Thoracic aorta (tissue), 2 donors: ENCODE measurements at regions not wholly inside any gene's neighbourhood (a gene's known extent, or its start where the extent isn't known, plus 50 kb on each side); places are given as distances from the start of the nearest gene placed in this dataset.

ENCODE experiments used
- ATAC-seq: fragments of 150-250 bp; one replicate; pipeline ENCODE4 v1.8.0; 2017; ENCODE audit warnings: low read depth; ENCODE audit not compliant: insufficient number of reproducible peaks, low FRiP score
- DNase-seq: peaks from one replicate; pipeline ENCODE4 v3.0.0-alpha.2; 2020; ENCODE audit warnings: low spot score
- H3K27ac ChIP-seq, 2 donors: fragments of 200-600 bp; sonication (generic); 1 replicate in 1 of 2; 2 replicates in 1 of 2; pipeline ENCODE4 v1.5.1; 2016; ENCODE audit warnings: mild to moderate bottlenecking in 2 of 2, moderate library complexity in 2 of 2
- H3K27me3 ChIP-seq: fragments of 200-600 bp; sonication (generic); replicated peaks from 2 replicates; pipeline ENCODE4 v1.6.0; 2016; ENCODE audit warnings: mild to moderate bottlenecking; ENCODE audit not compliant: insufficient read depth
- H3K36me3 ChIP-seq: fragments of 200-600 bp; sonication (generic); one replicate; pipeline ENCODE4 v1.5.1; 2016
- H3K4me1 ChIP-seq, 2 donors: fragments of 200-600 bp; sonication (generic); 1 replicate in 1 of 2; 2 replicates in 1 of 2; pipeline versions ENCODE4 v1.5.1 to v1.6.0; 2016; ENCODE audit warnings: low read depth in 2 of 2, mild to moderate bottlenecking in 1 of 2; ENCODE audit not compliant: control insufficient read depth in 1 of 2
- H3K4me3 ChIP-seq: fragments of 200-600 bp; sonication (generic); 2 replicates; pipeline ENCODE4 v1.5.1; 2016; ENCODE audit warnings: mild to moderate bottlenecking
- H3K9me3 ChIP-seq: fragments of 200-600 bp; sonication (generic); 2 replicates; pipeline ENCODE4 v1.5.1; 2016
- CTCF ChIP-seq: fragments of 200-600 bp; sonication (generic); IDR thresholded peaks from one replicate; pipeline ENCODE4 v1.5.1; 2019; ENCODE audit warnings: antibody characterized with exemption

GRCh38 chr15:62798536-62798935 lies 244.0 kb upstream of the TPM1 start:
- Histone ChIP-seq H3K9me3 (no peaks in the 10 kb centered on the region), H3K4me1 (no peaks in the 10 kb centered on the region), H3K27me3 (no peaks in the 10 kb centered on the region), H3K36me3 (peaks cover 42% of the 10 kb centered on the region), H3K27ac (no peak overlapping the region), H3K4me3 (no peak overlapping the region)
- no peak for TF ChIP-seq CTCF
- no peak for DNase-seq
- ATAC-seq: no peak

DNA sequence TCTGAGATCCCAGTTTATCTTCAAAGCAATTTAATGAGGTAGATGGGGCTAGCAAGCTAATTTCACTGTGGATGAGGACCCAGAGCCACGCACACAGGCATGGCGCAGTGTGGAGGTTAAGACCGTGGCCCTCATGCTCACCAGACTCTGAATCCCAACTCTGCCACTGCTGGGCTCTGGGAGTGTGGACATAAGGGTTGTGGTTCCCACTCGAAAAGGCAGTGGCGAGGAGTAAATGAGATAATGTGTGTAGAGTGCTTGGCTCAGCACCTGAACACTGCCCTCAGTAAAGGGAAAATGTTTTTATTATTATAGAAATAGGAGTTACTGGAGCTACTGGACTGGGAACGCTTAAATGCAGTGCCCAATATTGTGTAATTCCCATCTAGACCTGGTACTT lies 243.5 kb upstream of the TPM1 start:
- ATAC-seq: no peak
- Histone ChIP-seq H3K4me3 (no peak overlapping the region), H3K4me1 (no peaks in the 10 kb centered on the region), H3K9me3 (no peaks in the 10 kb centered on the region), H3K36me3 (peaks cover 42% of the 10 kb centered on the region), H3K27me3 (no peaks in the 10 kb centered on the region), H3K27ac (no peak overlapping the region)
- no peak for DNase-seq
- no peak for TF ChIP-seq CTCF

DNA sequence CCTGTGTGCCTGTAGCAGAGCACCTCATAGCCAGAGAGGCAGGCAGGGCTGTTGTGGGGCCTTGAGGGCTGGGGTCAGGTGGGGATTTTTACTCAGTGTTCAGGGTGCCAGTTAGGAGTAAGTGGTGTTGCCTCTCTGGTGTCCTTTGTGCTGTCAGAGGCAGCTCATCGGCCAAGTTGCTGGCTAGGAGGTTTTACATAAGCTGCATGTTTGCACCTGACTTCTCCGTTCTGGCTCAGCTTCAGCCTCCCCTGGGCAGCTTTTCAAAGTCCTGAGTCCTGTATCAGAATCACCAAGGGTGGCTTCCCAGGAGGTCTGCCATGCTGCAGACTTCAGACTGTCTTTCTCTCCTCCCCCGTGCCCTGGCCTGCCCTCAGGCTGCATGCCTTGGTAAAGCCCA lies 242.6 kb upstream of the TPM1 start:
- no peaks in the 10 kb centered on the region for H3K27me3 ChIP-seq
- DNase-seq: no peak
- ATAC-seq: no peak
- H3K27ac ChIP-seq: no peak overlapping the region
- H3K9me3 ChIP-seq: no peaks in the 10 kb centered on the region
- no peak overlapping the region for H3K4me3 ChIP-seq
- TF ChIP-seq CTCF: no peak
- H3K4me1 ChIP-seq: no peaks in the 10 kb centered on the region
- peaks cover 42% of the 10 kb centered on the region for H3K36me3 ChIP-seq

- H3K9me3 ChIP-seq: no peaks in the 10 kb centered on the region
- TF ChIP-seq CTCF: no peak
- H3K4me3 ChIP-seq: no peak overlapping the region
- H3K27ac ChIP-seq: no peak overlapping the region
- peaks cover 48% of the 10 kb centered on the region for H3K36me3 ChIP-seq
- ATAC-seq (no peak), DNase-seq (no peak)
- H3K4me1 ChIP-seq: no peaks in the 10 kb centered on the region
- H3K27me3 ChIP-seq: no peaks in the 10 kb centered on the region
Observed at GRCh38 chr15:62802612-62803011, 239.9 kb upstream of the TPM1 start.

GRCh38 chr15:62803856-62804400 lies 238.6 kb upstream of the TPM1 start:
- Histone ChIP-seq H3K4me3 (no peak overlapping the region), H3K27me3 (no peaks in the 10 kb centered on the region), H3K4me1 (no peaks in the 10 kb centered on the region), H3K36me3 (peaks cover 42% of the 10 kb centered on the region), H3K9me3 (no peaks in the 10 kb centered on the region), H3K27ac (no peak overlapping the region)
- DNase-seq (no peak), ATAC-seq (no peak)
- TF ChIP-seq CTCF: no peak
